ENCODE measurements at regions not wholly inside any gene's neighbourhood (a gene's known extent, or its start where the extent isn't known, plus 50 kb on each side); places are given as distances from the start of the nearest gene placed in this dataset.

GRCh38 chr1:94680039-94680377 lies 138.4 kb upstream of the F3 start:
- peaks cover 19% of the 10 kb centered on the region for H3K4me1 Mint-ChIP-seq (ENCODE audit: unreplicated experiment)
- DNase-seq (ENCODE audit: extremely low spot score, unreplicated experiment) = no peak
- no peaks in the 10 kb centered on the region for H3K27me3 Mint-ChIP-seq
- H3K4me3 Mint-ChIP-seq = no peak overlapping the region
- no peak overlapping the region for H3K27ac Mint-ChIP-seq
- TF ChIP-seq CTCF (conservative IDR thresholded peaks at IDR 0.05) = no peak
- no peaks in the 10 kb centered on the region for H3K9me3 Mint-ChIP-seq
- H3K36me3 Mint-ChIP-seq = peaks cover 8% of the 10 kb centered on the region

GRCh38 chr1:94679332-94680038 lies 137.9 kb upstream of the F3 start:
- peaks cover 8% of the 10 kb centered on the region for H3K36me3 Mint-ChIP-seq
- H3K4me3 Mint-ChIP-seq = no peak overlapping the region
- H3K27ac Mint-ChIP-seq = no peak overlapping the region
- no peaks in the 10 kb centered on the region for H3K9me3 Mint-ChIP-seq
- H3K27me3 Mint-ChIP-seq = no peaks in the 10 kb centered on the region
- no peak for DNase-seq (ENCODE audit: extremely low spot score, unreplicated experiment)
- TF ChIP-seq CTCF (conservative IDR thresholded peaks at IDR 0.05) = no peak
- H3K4me1 Mint-ChIP-seq (ENCODE audit: unreplicated experiment) = peaks cover 15% of the 10 kb centered on the region

GRCh38 chr1:94678202-94678848 lies 136.8 kb upstream of the F3 start:
- H3K27me3 Mint-ChIP-seq = no peaks in the 10 kb centered on the region
- H3K4me1 Mint-ChIP-seq (ENCODE audit: unreplicated experiment) = peaks cover 13% of the 10 kb centered on the region
- no peak overlapping the region for H3K27ac Mint-ChIP-seq
- no peak overlapping the region for H3K4me3 Mint-ChIP-seq
- DNase-seq (ENCODE audit: extremely low spot score, unreplicated experiment) = no peak
- H3K36me3 Mint-ChIP-seq = peaks cover 8% of the 10 kb centered on the region
- H3K9me3 Mint-ChIP-seq = no peaks in the 10 kb centered on the region
- TF ChIP-seq CTCF (conservative IDR thresholded peaks at IDR 0.05) = no peak

- no peaks in the 10 kb centered on the region for H3K9me3 Mint-ChIP-seq
- no peak for TF ChIP-seq CTCF (conservative IDR thresholded peaks at IDR 0.05)
- H3K4me3 Mint-ChIP-seq = no peak overlapping the region
- no peak for DNase-seq (ENCODE audit: extremely low spot score, unreplicated experiment)
- H3K27ac Mint-ChIP-seq = no peak overlapping the region
- peaks cover 13% of the 10 kb centered on the region for H3K4me1 Mint-ChIP-seq (ENCODE audit: unreplicated experiment)
- H3K27me3 Mint-ChIP-seq = no peaks in the 10 kb centered on the region
- peaks cover 8% of the 10 kb centered on the region for H3K36me3 Mint-ChIP-seq
These were observed 136.2 kb upstream of the F3 start for GRCh38 chr1:94677714-94678113.

- Mint-ChIP-seq H3K36me3 (peaks cover 5% of the 10 kb centered on the region), H3K4me3 (no peak overlapping the region), H3K27ac (peak overlapping the region; percentile 62), H3K27me3 (no peaks in the 10 kb centered on the region), H3K4me1 (ENCODE audit: unreplicated experiment) (peaks cover 13% of the 10 kb centered on the region), H3K9me3 (no peaks in the 10 kb centered on the region)
- DNase-seq (ENCODE audit: extremely low spot score, unreplicated experiment) = no peak
- TF ChIP-seq CTCF (conservative IDR thresholded peaks at IDR 0.05) = no peak
These were observed 135.5 kb upstream of the F3 start for GRCh38 chr1:94677087-94677486.

Data from type B pancreatic cell (in vitro differentiated cells).